OCI-LY7 (cell line): ENCODE measurements at regions not wholly inside any gene's neighbourhood (a gene's known extent, or its start where the extent isn't known, plus 50 kb on each side); places are given as distances from the start of the nearest gene placed in this dataset.

Experiments
- CTCF ChIP-seq: fragments of 200-600 bp; sonication (generic); conservative IDR thresholded peaks from 2 replicates; pipeline ENCODE4 v1.5.1; 2014; ENCODE audit warnings: mild to moderate bottlenecking, antibody characterized with exemption, low read length, moderate library complexity, mixed read lengths
- EZH2phosphoT487 ChIP-seq: fragments of 200-600 bp; sonication (generic); IDR thresholded peaks from 2 replicates; pipeline ENCODE4 v1.6.1; 2018; ENCODE audit warnings: low read depth, borderline replicate concordance, mild to moderate bottlenecking, mixed run types, antibody characterized with exemption, low read length, moderate library complexity, mixed read lengths

GRCh38 chr7:16271990-16272665, 149.2 kb downstream of the CRPPA start:
- TF ChIP-seq CTCF (no peak), EZH2phosphoT487 (no peak)
